GM19372 (cell line): ENCODE measurements at regions not wholly inside any gene's neighbourhood (a gene's known extent, or its start where the extent isn't known, plus 50 kb on each side); places are given as distances from the start of the nearest gene placed in this dataset.

Experiments
- ATAC-seq: cut with Tn5 transposase; IDR thresholded peaks from one replicate; pipeline ENCODE4 v1.9.1; 2021; ENCODE audit warnings: mild to moderate bottlenecking, low read depth, moderate library complexity; ENCODE audit not compliant: unreplicated experiment

DNA sequence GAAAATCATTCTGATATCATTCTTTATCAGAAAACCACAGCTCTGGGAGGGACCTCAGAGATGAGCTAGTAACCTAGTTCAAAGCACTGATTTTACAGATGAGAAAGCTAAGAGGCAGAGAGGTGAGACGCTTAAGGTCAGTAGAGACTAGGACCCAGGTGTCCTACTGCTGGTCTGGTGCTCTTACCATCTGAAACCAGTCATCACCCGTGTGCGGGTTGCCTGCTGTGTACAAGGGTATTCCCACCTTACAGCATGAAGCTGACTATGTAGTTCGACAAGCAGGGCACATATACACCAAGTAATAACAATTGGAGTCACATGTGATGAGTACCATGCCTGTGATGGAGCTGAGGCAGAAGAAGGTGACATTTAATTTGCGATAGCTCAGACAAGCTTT, 133.7 kb downstream of the ADAMTS15 start:
- ATAC-seq, result no peak

- ATAC-seq, result no peak
Measured at GRCh38 chr11:130582981-130583380, 134.5 kb downstream of the ADAMTS15 start.

DNA sequence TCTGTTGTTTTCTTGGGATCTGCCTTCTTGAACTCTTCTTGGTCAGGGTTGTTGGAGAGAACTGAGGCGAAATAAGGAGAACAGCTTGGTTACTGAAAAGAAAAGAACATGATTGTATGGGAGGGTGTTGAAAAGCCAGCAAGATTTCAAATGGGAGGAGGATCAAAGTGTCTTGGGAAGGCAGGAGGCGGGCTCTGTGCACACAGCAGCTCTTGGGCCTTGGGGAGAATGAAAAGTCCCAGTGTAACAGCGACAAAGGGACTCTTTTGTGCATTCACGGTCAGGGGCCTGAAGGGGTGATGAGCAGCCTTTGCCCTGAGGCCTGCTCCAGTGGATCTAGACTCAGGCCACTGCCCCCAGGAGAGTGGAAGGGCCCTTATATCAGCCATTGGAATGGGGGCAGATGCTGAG, 135.4 kb downstream of the ADAMTS15 start:
- ATAC-seq, result no peak

DNA sequence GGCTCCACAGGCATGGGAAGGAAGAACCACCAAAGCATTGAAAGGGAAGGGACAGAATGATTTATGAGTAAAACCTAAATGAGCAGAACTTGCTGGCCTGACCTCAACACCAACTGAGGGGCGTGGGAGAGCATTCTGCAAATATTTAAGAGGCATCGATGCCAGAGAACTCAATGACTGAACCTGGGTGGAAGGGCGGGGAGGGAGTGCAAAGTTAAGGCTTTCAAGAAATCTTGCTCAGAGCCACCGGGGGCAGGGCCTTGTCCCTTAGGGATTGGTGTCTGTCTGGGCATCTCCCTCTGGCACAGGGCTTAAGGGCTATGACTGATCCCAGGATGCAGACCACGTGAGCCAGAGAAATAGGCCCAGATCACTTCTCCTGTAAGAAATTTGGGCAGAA, 137.1 kb downstream of the ADAMTS15 start:
- no peak for ATAC-seq

DNA sequence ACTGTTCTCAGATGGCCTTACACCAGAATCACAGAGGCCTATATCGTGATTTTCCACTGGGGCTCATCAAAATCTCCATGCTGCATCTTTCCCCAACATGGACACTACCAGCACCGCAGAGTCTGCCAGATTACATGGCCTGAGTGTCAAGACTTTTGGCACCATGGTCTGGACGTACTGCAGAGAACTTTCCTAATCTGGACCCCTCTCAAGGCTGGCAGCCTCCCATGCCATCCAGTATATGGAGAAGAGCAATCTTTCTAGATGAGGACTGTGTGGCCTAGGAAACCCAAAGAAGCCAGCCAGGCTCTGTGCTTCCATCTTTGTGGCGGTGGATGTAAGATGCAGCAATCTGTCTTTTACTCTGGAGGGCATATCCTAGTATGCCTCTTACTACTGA, 139.2 kb downstream of the ADAMTS15 start:
- ATAC-seq, result no peak

- no peak for ATAC-seq
Measured at GRCh38 chr11:130588471-130588870, 140.0 kb downstream of the ADAMTS15 start.

GRCh38 chr11:130592056-130592455, 143.6 kb downstream of the ADAMTS15 start:
- ATAC-seq, result no peak

DNA sequence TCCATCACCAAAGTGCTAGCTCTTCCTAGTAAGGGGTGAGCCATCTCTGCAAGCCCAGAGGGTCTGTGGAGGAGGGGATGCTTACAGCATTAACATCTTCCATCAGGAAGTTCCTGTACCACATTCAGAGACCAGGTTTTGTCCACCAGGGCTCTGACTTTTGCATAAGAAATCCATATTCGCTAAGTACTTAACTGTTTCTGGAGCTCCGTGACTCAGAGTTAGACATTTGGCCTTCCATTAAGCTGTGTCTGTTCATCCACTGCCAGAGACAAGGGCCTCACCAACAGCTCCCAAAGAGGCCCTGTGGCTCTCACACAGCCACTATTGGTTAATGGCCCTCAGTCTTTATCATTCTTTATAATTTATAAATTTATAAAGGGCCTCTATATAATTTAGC, 144.6 kb downstream of the ADAMTS15 start:
- ATAC-seq, result no peak

DNA sequence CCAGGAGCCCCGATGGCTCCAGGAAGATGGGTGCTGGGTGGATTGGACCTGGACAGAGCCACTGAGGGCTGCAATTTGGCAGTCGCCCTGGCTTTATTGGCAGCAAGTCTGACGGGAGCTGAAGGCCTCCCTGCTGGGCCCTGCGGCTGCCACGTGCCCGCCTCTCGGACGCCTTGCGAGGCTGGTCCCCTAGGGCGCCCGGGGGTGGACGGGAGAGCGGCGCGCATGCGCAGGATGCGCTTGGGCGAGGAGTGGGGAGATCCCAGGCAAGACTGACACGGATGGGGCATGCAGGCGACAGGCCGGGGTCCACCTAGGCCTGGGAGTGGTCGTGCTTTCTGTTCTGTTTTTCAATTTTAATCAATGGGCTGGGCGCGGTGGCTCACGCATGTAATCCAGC, 150.0 kb downstream of the ADAMTS15 start:
- ATAC-seq, result no peak

- ATAC-seq, result no peak
Measured at GRCh38 chr11:130599073-130599654, 150.7 kb downstream of the ADAMTS15 start.

- ATAC-seq, result no peak
Measured at GRCh38 chr11:130600139-130600538, 151.7 kb downstream of the ADAMTS15 start.

GRCh38 chr11:130600616-130601015, 152.2 kb downstream of the ADAMTS15 start:
- ATAC-seq, result no peak

DNA sequence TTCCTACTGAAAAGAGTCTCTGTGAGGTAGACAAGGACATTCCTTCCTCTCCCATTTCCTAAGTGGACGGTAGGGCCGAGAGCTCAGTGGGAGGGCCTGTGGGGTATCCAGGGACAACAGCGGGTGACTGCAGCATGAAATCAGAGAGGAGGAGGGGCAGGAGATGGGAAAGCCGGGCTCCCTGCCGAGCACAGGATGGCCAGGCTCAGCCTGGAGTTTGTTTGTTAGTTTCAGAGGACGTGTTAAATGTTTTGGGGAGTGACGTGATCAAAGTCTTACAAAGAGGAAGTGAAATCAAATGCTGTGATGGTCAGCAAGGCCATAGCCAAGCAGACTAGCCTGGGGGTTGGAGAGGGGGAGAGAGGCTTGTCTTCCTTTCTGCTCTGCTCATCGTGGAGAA, 152.7 kb downstream of the ADAMTS15 start:
- no peak for ATAC-seq

DNA sequence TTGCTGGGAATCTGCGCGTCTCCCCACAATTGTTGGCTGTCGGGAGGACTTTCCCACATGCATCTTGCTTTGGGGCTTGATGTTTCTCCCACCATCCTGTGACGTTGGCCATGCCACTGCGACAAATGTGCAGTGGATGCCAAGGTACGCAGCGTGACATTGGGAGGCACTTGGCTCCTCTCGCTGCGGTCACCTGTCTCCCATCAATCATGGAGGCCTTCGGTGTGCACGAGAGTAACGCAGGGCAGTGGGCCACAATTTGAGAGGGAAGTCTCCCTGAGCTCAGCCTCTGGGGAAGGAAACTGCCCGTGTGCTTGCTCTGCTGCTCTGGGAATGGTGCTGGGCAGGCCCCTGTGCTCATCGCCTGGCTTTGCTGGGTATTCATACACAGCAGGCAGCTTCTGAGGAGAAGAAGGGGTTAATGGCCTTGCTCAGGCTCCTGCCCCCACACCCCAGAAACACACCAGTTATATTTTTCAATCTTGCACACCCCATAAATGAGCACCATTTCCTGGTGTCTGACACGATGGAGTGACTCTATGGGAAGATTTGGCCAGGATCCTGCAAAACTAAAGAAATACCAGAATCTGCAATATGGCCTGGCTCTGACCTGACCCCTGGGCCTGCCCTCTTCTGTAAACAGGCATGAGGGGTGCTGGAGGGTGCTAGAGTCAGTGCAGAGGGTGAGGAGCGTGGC, 153.5 kb downstream of the ADAMTS15 start:
- no peak for ATAC-seq

- ATAC-seq, result no peak
Measured at GRCh38 chr11:130602641-130603334, 154.3 kb downstream of the ADAMTS15 start.

DNA sequence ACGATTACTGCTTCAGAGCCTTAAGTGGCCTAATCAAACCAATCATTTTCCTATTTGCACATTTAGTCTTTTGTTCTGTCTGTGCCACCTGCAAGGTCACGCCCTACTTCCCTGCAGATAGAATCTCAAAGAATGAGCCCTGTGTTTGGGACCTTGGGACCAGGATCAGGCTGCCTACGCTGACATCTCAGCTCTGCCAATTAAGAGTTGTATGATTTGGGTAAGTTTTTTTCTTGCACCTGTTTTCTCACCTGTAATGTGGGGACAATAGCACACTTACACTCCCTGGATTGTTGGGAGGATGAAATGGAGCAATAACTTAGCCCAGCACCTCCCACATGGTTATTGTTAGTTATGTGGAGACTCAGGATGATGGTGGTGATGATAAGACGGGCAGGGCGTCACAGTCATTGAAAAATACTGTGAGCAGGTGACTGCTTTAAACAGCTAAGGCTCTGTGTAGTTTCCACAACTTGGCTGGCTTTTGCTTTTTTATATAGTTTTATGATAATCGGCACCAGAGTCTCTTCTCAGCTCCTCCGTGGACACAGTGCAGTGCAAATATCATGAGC, 155.0 kb downstream of the ADAMTS15 start:
- ATAC-seq, result no peak

GRCh38 chr11:130604606-130605005, 156.2 kb downstream of the ADAMTS15 start:
- ATAC-seq, result no peak

GRCh38 chr11:130606178-130606577, 157.7 kb downstream of the ADAMTS15 start:
- no peak for ATAC-seq

- ATAC-seq, result no peak
Measured at GRCh38 chr11:130606781-130607511, 158.5 kb downstream of the ADAMTS15 start.

- no peak for ATAC-seq
Measured at GRCh38 chr11:130608287-130608686, 159.8 kb downstream of the ADAMTS15 start.
